SU-DHL-6 (cell line): ENCODE measurements at regions not wholly inside any gene's neighbourhood (a gene's known extent, or its start where the extent isn't known, plus 50 kb on each side); places are given as distances from the start of the nearest gene placed in this dataset.

Experiments
- H2AFZ ChIP-seq: fragments of 200-600 bp; sonication (generic); 2 replicates; pipeline ENCODE4 v1.6.1; 2014; ENCODE audit warnings: low read depth, mild to moderate bottlenecking, moderate library complexity, mixed read lengths, antibody characterized with exemption, low read length; ENCODE audit not compliant: severe bottlenecking
- H3F3A ChIP-seq: fragments of 200-600 bp; shearing (Covaris generic); 2 replicates; pipeline ENCODE4 v1.6.0; 2016; ENCODE audit warnings: antibody characterized with exemption, mild to moderate bottlenecking; ENCODE audit not compliant: insufficient read depth
- H3K27ac ChIP-seq: fragments of 200-600 bp; sonication (generic); 2 replicates; pipeline ENCODE4 v1.5.1; 2016; ENCODE audit warnings: low read depth, mild to moderate bottlenecking, low read length, moderate library complexity, mixed read lengths
- H3K27me3 ChIP-seq: fragments of 200-600 bp; sonication (generic), shearing (Covaris generic); 2 replicates; pipeline ENCODE4 v1.6.0; 2014; ENCODE audit warnings: mild to moderate bottlenecking, low read length
- H3K36me3 ChIP-seq: fragments of 200-600 bp; sonication (generic); 2 replicates; pipeline ENCODE4 v1.6.1; 2014; ENCODE audit warnings: mild to moderate bottlenecking, low read length, mixed read lengths
- H3K4me2 ChIP-seq: fragments of 300-600, 200-600 bp; shearing (Covaris generic), sonication (generic); 2 replicates; pipeline ENCODE4 v1.6.0; 2014; ENCODE audit warnings: low read length, low read depth, mild to moderate bottlenecking; ENCODE audit not compliant: poor library complexity, severe bottlenecking
- H3K4me3 ChIP-seq: fragments of 200-600 bp; sonication (generic); 2 replicates; pipeline ENCODE4 v1.5.1; 2014; ENCODE audit warnings: antibody characterized with exemption, low read length, mild to moderate bottlenecking, mixed read lengths; ENCODE audit not compliant: insufficient read depth, poor library complexity, severe bottlenecking
- H3K79me2 ChIP-seq: fragments of 200-600 bp; sonication (generic); 2 replicates; pipeline ENCODE4 v1.6.1; 2014; ENCODE audit warnings: mild to moderate bottlenecking, low read length, moderate library complexity; ENCODE audit not compliant: insufficient read depth
- H3K9ac ChIP-seq: fragments of 200-600 bp; sonication (generic); 2 replicates; pipeline ENCODE4 v1.7.0; 2014; ENCODE audit warnings: mild to moderate bottlenecking, low read length
- H3K9me2 ChIP-seq: fragments of 200-600 bp; sonication (generic); replicated peaks from 2 replicates; pipeline ENCODE4 v1.6.1; 2014; ENCODE audit warnings: low read length; ENCODE audit not compliant: insufficient read depth
- H3K9me3 ChIP-seq: fragments of 200-600 bp; sonication (generic); 2 replicates; pipeline ENCODE4 v1.6.1; 2014; ENCODE audit warnings: low read length, mixed read lengths; ENCODE audit not compliant: insufficient read depth
- H4K20me1 ChIP-seq: fragments of 200-600 bp; sonication (generic); 2 replicates; pipeline ENCODE4 v1.6.1; 2014; ENCODE audit warnings: low read depth, mild to moderate bottlenecking, antibody characterized with exemption, low read length, moderate library complexity, mixed read lengths
- CTCF ChIP-seq: fragments of 200-600 bp; sonication (generic); IDR thresholded peaks from one replicate; pipeline ENCODE4 v1.5.1; 2017; ENCODE audit warnings: antibody characterized with exemption, mild to moderate bottlenecking, low read length, moderate library complexity; ENCODE audit not compliant: insufficient read depth, poor library complexity, severe bottlenecking
- EZH2phosphoT487 ChIP-seq: fragments of 200-600 bp; sonication (generic), shearing (Covaris generic); conservative IDR thresholded peaks from 2 replicates; pipeline ENCODE4 v1.6.1; 2018; ENCODE audit warnings: mild to moderate bottlenecking, antibody characterized with exemption, low read length, moderate library complexity, mixed read lengths

GRCh38 chr6:144721232-144721631 is 436.1 kb downstream of the UTRN start:
- Histone ChIP-seq H3K9me3 (no peaks in the 10 kb centered on the region), H3K9ac (no peak overlapping the region), H3K4me2 (no peak overlapping the region), H4K20me1 (no peaks in the 10 kb centered on the region), H3F3A (no peaks in the 10 kb centered on the region), H3K79me2 (no peaks in the 10 kb centered on the region), H3K27ac (no peak overlapping the region), H2AFZ (no peak overlapping the region), H3K36me3 (no peaks in the 10 kb centered on the region), H3K9me2 (no peaks in the 10 kb centered on the region), H3K27me3 (no peaks in the 10 kb centered on the region), H3K4me3 (no peak overlapping the region)
- TF ChIP-seq EZH2phosphoT487: no peak
- no peak for TF ChIP-seq CTCF

- H3K79me2 ChIP-seq: no peaks in the 10 kb centered on the region
Measured at GRCh38 chr6:144722154-144722737, 437.1 kb downstream of the UTRN start.

GRCh38 chr6:144722925-144723324 is 437.8 kb downstream of the UTRN start:
- Histone ChIP-seq H3K79me2 (no peaks in the 10 kb centered on the region), H3K27me3 (no peaks in the 10 kb centered on the region), H3K4me2 (no peak overlapping the region), H4K20me1 (no peaks in the 10 kb centered on the region), H3K36me3 (no peaks in the 10 kb centered on the region), H3F3A (no peaks in the 10 kb centered on the region), H3K4me3 (no peak overlapping the region), H2AFZ (no peak overlapping the region), H3K9me2 (no peaks in the 10 kb centered on the region), H3K9me3 (no peaks in the 10 kb centered on the region), H3K9ac (no peak overlapping the region), H3K27ac (no peak overlapping the region)
- no peak for TF ChIP-seq CTCF
- TF ChIP-seq EZH2phosphoT487: no peak

More at GRCh38 chr6:144722154-144722737, 437.1 kb downstream of the UTRN start:
- H3K27ac ChIP-seq: no peak overlapping the region
- H4K20me1 ChIP-seq: no peaks in the 10 kb centered on the region
- no peaks in the 10 kb centered on the region for H3K9me2 ChIP-seq
- H3K4me3 ChIP-seq: no peak overlapping the region
- H2AFZ ChIP-seq: no peak overlapping the region
- H3K4me2 ChIP-seq: no peak overlapping the region
- H3K9me3 ChIP-seq: no peaks in the 10 kb centered on the region
- H3K9ac ChIP-seq: no peak overlapping the region
- H3K27me3 ChIP-seq: no peaks in the 10 kb centered on the region
- H3F3A ChIP-seq: no peaks in the 10 kb centered on the region
- TF ChIP-seq EZH2phosphoT487 (no peak), CTCF (no peak)
- no peaks in the 10 kb centered on the region for H3K36me3 ChIP-seq
